AG04450 (cell line): ENCODE measurements at regions not wholly inside any gene's neighbourhood (a gene's known extent, or its start where the extent isn't known, plus 50 kb on each side); places are given as distances from the start of the nearest gene placed in this dataset.
A peak's percentile ranks its signal among the peaks of the same experiment; 100 is the strongest.

Experiments
- CTCF ChIA-PET: fragments of 300-600, 350-600 bp; formaldehyde crosslinking; extraction: SDS; loops from one replicate; lab custom pipeline; 2022; ENCODE audit warnings: antibody characterized with exemption, inconsistent platforms; lab: Charles Lee
- POLR2A ChIA-PET: fragments of 350-600 bp; formaldehyde crosslinking; extraction: SDS; loops from one replicate; lab custom pipeline; 2021; ENCODE audit warnings: antibody characterized with exemption, inconsistent platforms; lab: Yijun Ruan, JAX
- DNase-seq: peaks from one replicate; pipeline ENCODE4 v3.0.0-alpha.2; 2011; ENCODE audit warnings: low read depth, low spot score
- H3K27ac ChIP-seq: one replicate; pipeline ENCODE4 v1.5.1; 2012; ENCODE audit warnings: low read depth, low read length, control low read depth
- H3K27me3 ChIP-seq: one replicate; pipeline ENCODE4 v1.6.0; 2012; ENCODE audit warnings: low read length; ENCODE audit not compliant: control insufficient read depth, insufficient read depth
- H3K4me3 ChIP-seq: 2 replicates; pipeline ENCODE4 v1.5.1; 2011; ENCODE audit warnings: mild to moderate bottlenecking, low read depth, low read length, control low read depth
- H3K9me3 ChIP-seq: 2 replicates; pipeline ENCODE4 v1.5.1; 2012; ENCODE audit warnings: low read length; ENCODE audit not compliant: control insufficient read depth, insufficient read depth
- TF ChIP-seq, protein P1 (sequence below): IDR thresholded peaks from 2 replicates; pipeline ENCODE4 v1.5.1; 2011; ENCODE audit warnings: low read depth, low read length, control low read depth, inconsistent platforms

GRCh38 chr13:83003185-83003584, 879.1 kb downstream of the SLITRK1 start:
- CTCF ChIA-PET, result no interaction called here
- H3K4me3 ChIP-seq, result no peak overlapping the region
- no peak for DNase-seq
- no peaks in the 10 kb centered on the region for H3K27me3 ChIP-seq
- POLR2A ChIA-PET, result no interaction called here
- no peaks in the 10 kb centered on the region for H3K9me3 ChIP-seq
- TF ChIP-seq, protein P1, sequence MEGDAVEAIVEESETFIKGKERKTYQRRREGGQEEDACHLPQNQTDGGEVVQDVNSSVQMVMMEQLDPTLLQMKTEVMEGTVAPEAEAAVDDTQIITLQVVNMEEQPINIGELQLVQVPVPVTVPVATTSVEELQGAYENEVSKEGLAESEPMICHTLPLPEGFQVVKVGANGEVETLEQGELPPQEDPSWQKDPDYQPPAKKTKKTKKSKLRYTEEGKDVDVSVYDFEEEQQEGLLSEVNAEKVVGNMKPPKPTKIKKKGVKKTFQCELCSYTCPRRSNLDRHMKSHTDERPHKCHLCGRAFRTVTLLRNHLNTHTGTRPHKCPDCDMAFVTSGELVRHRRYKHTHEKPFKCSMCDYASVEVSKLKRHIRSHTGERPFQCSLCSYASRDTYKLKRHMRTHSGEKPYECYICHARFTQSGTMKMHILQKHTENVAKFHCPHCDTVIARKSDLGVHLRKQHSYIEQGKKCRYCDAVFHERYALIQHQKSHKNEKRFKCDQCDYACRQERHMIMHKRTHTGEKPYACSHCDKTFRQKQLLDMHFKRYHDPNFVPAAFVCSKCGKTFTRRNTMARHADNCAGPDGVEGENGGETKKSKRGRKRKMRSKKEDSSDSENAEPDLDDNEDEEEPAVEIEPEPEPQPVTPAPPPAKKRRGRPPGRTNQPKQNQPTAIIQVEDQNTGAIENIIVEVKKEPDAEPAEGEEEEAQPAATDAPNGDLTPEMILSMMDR, result no peak
- H3K27ac ChIP-seq, result no peak overlapping the region

DNA sequence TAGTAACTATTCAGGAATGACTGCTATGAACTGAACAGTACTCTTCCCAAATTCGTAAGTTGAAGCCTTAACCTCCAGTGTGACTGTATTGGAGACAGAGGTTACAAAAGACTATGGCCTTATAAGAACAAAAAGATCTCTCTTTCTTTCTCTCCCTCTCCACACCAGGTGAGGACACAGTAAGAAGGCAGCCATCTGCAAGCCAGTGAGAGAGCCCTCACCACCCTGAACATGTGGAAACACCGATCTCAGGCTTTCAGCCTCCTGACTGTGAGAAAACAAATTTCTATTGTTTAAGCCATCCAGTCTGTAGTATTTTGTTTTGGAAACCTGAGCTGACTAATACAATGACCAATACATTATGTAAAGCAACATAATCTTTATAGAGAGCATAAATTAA, 888.9 kb downstream of the SLITRK1 start:
- TF ChIP-seq, protein P1, result no peak
- no peaks in the 10 kb centered on the region for H3K27me3 ChIP-seq
- no peak overlapping the region for H3K4me3 ChIP-seq
- H3K9me3 ChIP-seq, result no peaks in the 10 kb centered on the region
- H3K27ac ChIP-seq, result no peak overlapping the region
- ChIA-PET POLR2A (interaction anchor here (0.7 kb wide), 1 partner anchor 74 kb away, joined by 3 read pairs; no protein-coding TSS in a partner anchor), CTCF (no interaction called here)
- no peak for DNase-seq

GRCh38 chr13:82976499-82976898, 905.8 kb downstream of the SLITRK1 start:
- POLR2A ChIA-PET, result no interaction called here
- CTCF ChIA-PET, result interaction anchor here (1.5 kb wide), 1 partner anchor 10 kb away, joined by 3 read pairs; no protein-coding TSS in a partner anchor

GRCh38 chr13:82963226-82964099, 918.8 kb downstream of the SLITRK1 start:
- ChIA-PET POLR2A (no interaction called here), CTCF (no interaction called here)
- TF ChIP-seq, protein P1, result no peak
- DNase-seq, result no peak
- H3K27ac ChIP-seq, result no peak overlapping the region
- no peaks in the 10 kb centered on the region for H3K9me3 ChIP-seq
- H3K4me3 ChIP-seq, result no peak overlapping the region
- no peaks in the 10 kb centered on the region for H3K27me3 ChIP-seq

More at GRCh38 chr13:82976499-82976898, 905.8 kb downstream of the SLITRK1 start:
- Histone ChIP-seq H3K4me3 (no peak overlapping the region), H3K27me3 (no peaks in the 10 kb centered on the region), H3K9me3 (no peaks in the 10 kb centered on the region), H3K27ac (no peak overlapping the region)
- TF ChIP-seq, protein P1, result peak; percentile 41
- no peak for DNase-seq

DNA sequence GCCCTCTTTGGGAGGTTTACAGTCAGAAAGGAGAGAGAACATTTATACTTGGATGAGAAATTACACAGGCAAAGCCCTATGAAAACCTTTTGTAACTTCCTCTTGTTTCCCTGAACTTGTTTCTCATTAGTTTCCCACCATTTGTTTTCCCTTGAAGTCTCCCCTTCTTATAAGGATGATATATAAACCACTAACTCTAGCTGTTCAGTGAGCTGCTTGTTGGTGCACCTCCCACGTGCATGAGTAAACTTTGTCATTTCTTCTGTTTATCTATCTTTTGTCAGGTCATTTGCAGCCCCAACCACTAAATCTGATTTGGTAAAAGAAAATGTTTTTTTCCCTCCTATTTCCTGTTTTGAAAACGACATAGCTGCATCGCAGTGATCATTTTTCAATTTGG, 919.9 kb downstream of the SLITRK1 start:
- ChIA-PET CTCF (no interaction called here), POLR2A (no interaction called here)

More for the DNA sequence above, 919.9 kb downstream of the SLITRK1 start:
- Histone ChIP-seq H3K27ac (no peak overlapping the region), H3K27me3 (no peaks in the 10 kb centered on the region), H3K9me3 (no peaks in the 10 kb centered on the region), H3K4me3 (no peak overlapping the region)
- TF ChIP-seq, protein P1, result no peak
- DNase-seq, result no peak
